PFSK-1 (cell line): ENCODE measurements at regions not wholly inside any gene's neighbourhood (a gene's known extent, or its start where the extent isn't known, plus 50 kb on each side); places are given as distances from the start of the nearest gene placed in this dataset.

Experiments
- FOXP2 ChIP-seq: optimal IDR thresholded peaks from 2 replicates; pipeline ENCODE3; 2011; ENCODE audit warnings: borderline replicate concordance, control low read depth, inconsistent platforms; ENCODE audit not compliant: insufficient read depth; ENCODE audit errors: extremely low read length, extremely low read depth
- POLR2AphosphoS5 ChIP-seq: IDR thresholded peaks from 2 replicates; pipeline ENCODE4 v1.6.1; 2012; ENCODE audit warnings: low read depth, mild to moderate bottlenecking, control low read depth, low read length, moderate library complexity
- REST ChIP-seq, 2 experiments: IDR thresholded peaks; 2 replicates each; pipeline versions ENCODE4 v1.6.1 to v1.8.0; 2011 to 2012; ENCODE audit warnings: low read depth in 2 of 2, low read length in 2 of 2, control low read depth in 1 of 2, inconsistent platforms in 1 of 2, mild to moderate bottlenecking in 1 of 2, moderate library complexity in 1 of 2; ENCODE audit not compliant: insufficient read depth in 1 of 2
- SIN3A ChIP-seq: IDR thresholded peaks from 2 replicates; pipeline ENCODE4 v1.6.1; 2012; ENCODE audit warnings: mild to moderate bottlenecking, low read length, moderate library complexity, borderline replicate concordance; ENCODE audit not compliant: insufficient read depth
- TAF1 ChIP-seq: IDR thresholded peaks from 2 replicates; pipeline ENCODE4 v1.6.1; 2012; ENCODE audit warnings: low read length, control low read depth, borderline replicate concordance; ENCODE audit not compliant: insufficient read depth

GRCh38 chr18:27899893-27900292 lies 277.0 kb downstream of the CDH2 start:
- TF ChIP-seq TAF1: no peak
- no peak for TF ChIP-seq SIN3A
- TF ChIP-seq REST (IDR thresholded peaks at IDR 0.05; ENCODE audit: insufficient read depth in 1 of 2, low read depth in 2 of 2, low read length in 2 of 2): no peak
- no peak for TF ChIP-seq FOXP2
- no peak for TF ChIP-seq POLR2AphosphoS5

DNA sequence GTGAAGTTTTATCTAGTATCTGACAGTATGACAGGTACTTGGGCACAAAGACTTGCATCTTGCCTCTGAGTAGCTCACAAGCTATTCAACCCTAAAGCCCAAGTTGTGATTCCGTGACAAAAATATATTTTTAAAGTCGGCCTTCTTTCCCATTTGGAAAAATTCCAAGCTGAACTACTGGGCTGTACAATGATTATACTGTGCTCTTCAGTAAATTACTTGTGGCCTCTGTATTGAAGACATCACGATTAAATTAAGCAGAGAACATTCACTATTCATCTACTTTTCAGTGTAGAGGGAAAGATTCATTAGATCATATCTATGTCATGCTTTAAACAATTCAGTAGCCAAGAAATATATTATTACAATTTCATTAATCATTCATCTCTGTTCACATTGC lies 282.2 kb downstream of the CDH2 start:
- TF ChIP-seq FOXP2 (no peak), REST (IDR thresholded peaks at IDR 0.05; ENCODE audit: insufficient read depth in 1 of 2, low read depth in 2 of 2, low read length in 2 of 2) (no peak), POLR2AphosphoS5 (no peak), SIN3A (no peak)

- no peak for TF ChIP-seq REST (IDR thresholded peaks at IDR 0.05; ENCODE audit: insufficient read depth in 1 of 2, low read depth in 2 of 2, low read length in 2 of 2)
- TF ChIP-seq FOXP2: no peak
- TF ChIP-seq SIN3A: no peak
- no peak for TF ChIP-seq TAF1
- no peak for TF ChIP-seq POLR2AphosphoS5
Measured at GRCh38 chr18:27887711-27888495, 289.0 kb downstream of the CDH2 start.

GRCh38 chr18:27887287-27887686 lies 289.6 kb downstream of the CDH2 start:
- TF ChIP-seq REST (IDR thresholded peaks at IDR 0.05; ENCODE audit: insufficient read depth in 1 of 2, low read depth in 2 of 2, low read length in 2 of 2) (no peak), SIN3A (no peak), FOXP2 (no peak), TAF1 (no peak), POLR2AphosphoS5 (no peak)

DNA sequence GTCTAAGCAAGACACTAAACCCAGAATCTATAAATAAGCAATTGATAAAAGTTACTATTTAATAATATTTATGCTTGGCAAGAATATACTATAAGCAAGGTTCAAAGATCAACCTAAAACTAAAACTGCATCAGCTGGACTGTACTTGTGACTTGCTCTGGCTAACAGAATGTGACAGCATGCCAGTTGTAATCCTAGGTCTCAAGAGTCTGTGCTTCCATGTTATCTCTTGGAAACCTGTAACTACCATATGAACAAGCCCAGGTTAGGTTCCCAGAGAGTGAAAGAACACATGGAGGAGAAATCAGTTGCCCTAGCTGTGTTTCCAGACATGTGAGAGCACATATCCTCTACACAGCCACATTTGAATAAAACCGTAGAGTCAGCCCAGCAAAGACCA lies 297.4 kb downstream of the CDH2 start:
- TF ChIP-seq REST (IDR thresholded peaks at IDR 0.05; ENCODE audit: insufficient read depth in 1 of 2, low read depth in 2 of 2, low read length in 2 of 2) (no peak), FOXP2 (no peak), SIN3A (no peak), POLR2AphosphoS5 (no peak), TAF1 (no peak)
